D721Med (cell line): ENCODE measurements at regions not wholly inside any gene's neighbourhood (a gene's known extent, or its start where the extent isn't known, plus 50 kb on each side); places are given as distances from the start of the nearest gene placed in this dataset.

ENCODE experiments used
- DNase-seq: peaks from one replicate; pipeline ENCODE4 v3.0.0; 2011; ENCODE audit warnings: low spot score; ENCODE audit not compliant: insufficient read length
- FAIRE-seq: peaks from 2 replicates; lab custom pipeline; 2011; peaks lifted over from hg19 to GRCh38; lab: Jason Lieb, UNC
- CTCF ChIP-seq: IDR thresholded peaks from 2 replicates; pipeline ENCODE4 v1.5.1; 2012; ENCODE audit warnings: mild to moderate bottlenecking, control low read depth; ENCODE audit not compliant: insufficient read depth; ENCODE audit errors: missing control alignments

GRCh38 chr10:28841625-28842024 lies 164.3 kb downstream of the BAMBI start:
- no peak for FAIRE-seq
- DNase-seq = no peak
- TF ChIP-seq CTCF = no peak

GRCh38 chr10:28842321-28842720 lies 165.0 kb downstream of the BAMBI start:
- DNase-seq = no peak
- TF ChIP-seq CTCF = no peak
- no peak for FAIRE-seq

GRCh38 chr10:28845009-28845682 lies 167.8 kb downstream of the BAMBI start:
- DNase-seq = no peak

GRCh38 chr10:28849309-28849708 lies 172.0 kb downstream of the BAMBI start:
- TF ChIP-seq CTCF = no peak
- DNase-seq (no peak), FAIRE-seq (no peak)

More at GRCh38 chr10:28845009-28845682, 167.8 kb downstream of the BAMBI start:
- no peak for TF ChIP-seq CTCF
- FAIRE-seq = no peak

GRCh38 chr10:28849821-28850220 lies 172.5 kb downstream of the BAMBI start:
- FAIRE-seq (no peak), DNase-seq (no peak)
- no peak for TF ChIP-seq CTCF

GRCh38 chr10:28850784-28851183 lies 173.5 kb downstream of the BAMBI start:
- DNase-seq (no peak), FAIRE-seq (no peak)
- TF ChIP-seq CTCF = no peak

- no peak for DNase-seq
These were observed 175.9 kb downstream of the BAMBI start for GRCh38 chr10:28853195-28853594.

More at GRCh38 chr10:28853195-28853594, 175.9 kb downstream of the BAMBI start:
- no peak for TF ChIP-seq CTCF
- no peak for FAIRE-seq
